Activated CD8-positive, alpha-beta T cell treated with anti-CD3 and anti-CD28 coated beads, Interleukin-2, amount 10 ng/mL, durations not matched to agents 7 days and 5 days (primary cell): ENCODE measurements at regions not wholly inside any gene's neighbourhood (a gene's known extent, or its start where the extent isn't known, plus 50 kb on each side); places are given as distances from the start of the nearest gene placed in this dataset.
A peak's percentile ranks its signal among the peaks of the same experiment; 100 is the strongest.
"Not testable (repeated sequence)": the region's sequence is repeated elsewhere in the genome, so short reads cannot be mapped to it uniquely, and the experiment has no call there.

Experiments
- ATAC-seq: fragments of 150-1000 bp; cut with Tn5 transposase; one replicate; pipeline ENCODE4 v1.10.0; 2021; ENCODE audit warnings: moderate library complexity
- CTCF ChIA-PET: fragments of 350-600 bp; sonication (Branson Sonifier 250); formaldehyde crosslinking; loops from one replicate; lab custom pipeline; 2021; ENCODE audit warnings: antibody characterized with exemption; lab: Charles Lee
- POLR2A ChIA-PET: fragments of 350-600 bp; sonication (Branson Sonifier 250); formaldehyde crosslinking; loops from one replicate; lab custom pipeline; 2021; ENCODE audit warnings: antibody characterized with exemption; lab: Charles Lee
- DNase-seq: peaks from one replicate; pipeline ENCODE4 v3.0.0-alpha.2; 2020
- H3K27ac Mint-ChIP-seq: one replicate; pipeline ENCODE4 v1.8.0; 2021; ENCODE audit warnings: mild to moderate bottlenecking, mixed read lengths
- H3K27me3 Mint-ChIP-seq: one replicate; pipeline ENCODE4 v1.8.0; 2021; ENCODE audit warnings: low read depth, mixed read lengths
- H3K36me3 Mint-ChIP-seq: one replicate; pipeline ENCODE4 v1.8.0; 2021; ENCODE audit warnings: low read depth, mixed read lengths
- H3K4me1 Mint-ChIP-seq: one replicate; pipeline ENCODE4 v1.8.0; 2021; ENCODE audit warnings: low read depth, mixed read lengths
- H3K4me3 Mint-ChIP-seq: one replicate; pipeline ENCODE4 v1.8.0; 2021; ENCODE audit warnings: mild to moderate bottlenecking, mixed read lengths
- H3K9me3 Mint-ChIP-seq: one replicate; pipeline ENCODE4 v1.8.0; 2022; ENCODE audit warnings: mixed read lengths; ENCODE audit not compliant: insufficient read depth

- H3K4me1 Mint-ChIP-seq: peaks cover 43% of the 10 kb centered on the region
- ATAC-seq (no peak), DNase-seq (no peak)
- H3K36me3 Mint-ChIP-seq: peaks cover 17% of the 10 kb centered on the region
- no peak overlapping the region for H3K27ac Mint-ChIP-seq
- ChIA-PET POLR2A (no interaction called here), CTCF (interaction anchor here (1.4 kb wide), 1 partner anchor 10 kb away, joined by 4 read pairs; no protein-coding TSS in a partner anchor)
- peaks cover 20% of the 10 kb centered on the region for H3K9me3 Mint-ChIP-seq
- no peaks in the 10 kb centered on the region for H3K27me3 Mint-ChIP-seq
- no peak overlapping the region for H3K4me3 Mint-ChIP-seq
These were observed 109.0 kb upstream of the MDM1 start for GRCh38 chr12:68441167-68441566.

GRCh38 chr12:68442353-68442972 is 110.3 kb upstream of the MDM1 start:
- POLR2A ChIA-PET: interaction anchor here (0.5 to 0.6 kb wide), 2 partner anchors 23 to 156 kb away, joined by 3 read pairs; no protein-coding TSS in a partner anchor
- not testable (repeated sequence) for H3K27ac Mint-ChIP-seq, H3K4me3 Mint-ChIP-seq, H3K27me3 Mint-ChIP-seq
- Mint-ChIP-seq H3K9me3 (peaks cover 20% of the 10 kb centered on the region), H3K4me1 (peaks cover 54% of the 10 kb centered on the region), H3K36me3 (peaks cover 17% of the 10 kb centered on the region)
- ATAC-seq (peak; percentile 36), DNase-seq (peak; percentile 41)
- CTCF ChIA-PET: interaction anchor here (1.4 kb wide), 1 partner anchor 9 kb away, joined by 4 read pairs; no protein-coding TSS in a partner anchor

GRCh38 chr12:68443695-68444094 is 111.5 kb upstream of the MDM1 start:
- H3K4me3 Mint-ChIP-seq, CTCF ChIA-PET, H3K27me3 Mint-ChIP-seq, H3K27ac Mint-ChIP-seq, POLR2A ChIA-PET, ATAC-seq, DNase-seq: not testable (repeated sequence)
- Mint-ChIP-seq H3K36me3 (peaks cover 17% of the 10 kb centered on the region), H3K4me1 (peaks cover 63% of the 10 kb centered on the region), H3K9me3 (peaks cover 20% of the 10 kb centered on the region)

- no peak overlapping the region for H3K27ac Mint-ChIP-seq
- H3K36me3 Mint-ChIP-seq: peaks cover 17% of the 10 kb centered on the region
- DNase-seq: no peak
- no peaks in the 10 kb centered on the region for H3K27me3 Mint-ChIP-seq
- peaks cover 20% of the 10 kb centered on the region for H3K9me3 Mint-ChIP-seq
- no peak overlapping the region for H3K4me3 Mint-ChIP-seq
- ChIA-PET POLR2A (no interaction called here), CTCF (no interaction called here)
- no peak for ATAC-seq
- H3K4me1 Mint-ChIP-seq: peaks cover 74% of the 10 kb centered on the region
These were observed 113.7 kb upstream of the MDM1 start for GRCh38 chr12:68445824-68446223.

GRCh38 chr12:68446384-68446783 is 114.2 kb upstream of the MDM1 start:
- peaks cover 74% of the 10 kb centered on the region for H3K4me1 Mint-ChIP-seq
- ChIA-PET CTCF (no interaction called here), POLR2A (no interaction called here)
- peaks cover 20% of the 10 kb centered on the region for H3K9me3 Mint-ChIP-seq
- H3K27me3 Mint-ChIP-seq: no peaks in the 10 kb centered on the region
- H3K36me3 Mint-ChIP-seq: peaks cover 17% of the 10 kb centered on the region
- H3K27ac Mint-ChIP-seq: no peak overlapping the region
- ATAC-seq (no peak), DNase-seq (no peak)
- no peak overlapping the region for H3K4me3 Mint-ChIP-seq

GRCh38 chr12:68446901-68447796 is 115.0 kb upstream of the MDM1 start:
- Mint-ChIP-seq H3K27ac (peak overlapping the region; percentile 10), H3K4me3 (peak overlapping the region; percentile 9)
- CTCF ChIA-PET: no interaction called here

GRCh38 chr12:68447797-68448260 is 115.7 kb upstream of the MDM1 start:
- POLR2A ChIA-PET: no interaction called here
- CTCF ChIA-PET: interaction anchor here (1.1 kb wide), 1 partner anchor 15 kb away, joined by 3 read pairs; no protein-coding TSS in a partner anchor
- H3K9me3 Mint-ChIP-seq: peaks cover 20% of the 10 kb centered on the region
- no peaks in the 10 kb centered on the region for H3K27me3 Mint-ChIP-seq
- ATAC-seq (no peak), DNase-seq (no peak)
- H3K27ac Mint-ChIP-seq: no peak overlapping the region
- H3K4me1 Mint-ChIP-seq: peaks cover 75% of the 10 kb centered on the region
- no peak overlapping the region for H3K4me3 Mint-ChIP-seq
- peaks cover 17% of the 10 kb centered on the region for H3K36me3 Mint-ChIP-seq

More at GRCh38 chr12:68446901-68447796, 115.0 kb upstream of the MDM1 start:
- ATAC-seq (no peak), DNase-seq (no peak)
- no peaks in the 10 kb centered on the region for H3K27me3 Mint-ChIP-seq
- H3K4me1 Mint-ChIP-seq: peaks cover 75% of the 10 kb centered on the region
- POLR2A ChIA-PET: no interaction called here
- H3K36me3 Mint-ChIP-seq: peaks cover 17% of the 10 kb centered on the region
- peaks cover 20% of the 10 kb centered on the region for H3K9me3 Mint-ChIP-seq

- ATAC-seq (no peak), DNase-seq (no peak)
- H3K4me3 Mint-ChIP-seq: no peak overlapping the region
- ChIA-PET CTCF (interaction anchor here (0.7 to 1.5 kb wide), 8 partner anchors 14 to 161 kb away, joined by 3 to 7 read pairs (median 4); no protein-coding TSS in a partner anchor), POLR2A (interaction anchor here (0.7 to 1.8 kb wide), 2 partner anchors 70 to 161 kb away, joined by 3 to 5 read pairs; partner anchors contain the start of gene RAP1B)
- H3K9me3 Mint-ChIP-seq: peaks cover 10% of the 10 kb centered on the region
- H3K27ac Mint-ChIP-seq: no peak overlapping the region
- H3K36me3 Mint-ChIP-seq: peaks cover 10% of the 10 kb centered on the region
- peaks cover 80% of the 10 kb centered on the region for H3K4me1 Mint-ChIP-seq
- no peaks in the 10 kb centered on the region for H3K27me3 Mint-ChIP-seq
These were observed 117.0 kb upstream of the MDM1 start for GRCh38 chr12:68449196-68449595.

- Mint-ChIP-seq H3K9me3 (no peaks in the 10 kb centered on the region), H3K4me3 (peak overlapping the region; percentile 63), H3K27ac (peak overlapping the region; percentile 89), H3K27me3 (no peaks in the 10 kb centered on the region), H3K36me3 (peaks cover 3% of the 10 kb centered on the region), H3K4me1 (peaks cover 91% of the 10 kb centered on the region)
- ATAC-seq (peak; percentile 31), DNase-seq (no peak)
- ChIA-PET CTCF (interaction anchor here (1.1 to 1.5 kb wide), 3 partner anchors 9 to 162 kb away, joined by 3 to 4 read pairs (median 4); no protein-coding TSS in a partner anchor), POLR2A (interaction anchor here (0.7 to 1.3 kb wide), 2 partner anchors 65 to 86 kb away, joined by 3 to 6 read pairs; no protein-coding TSS in a partner anchor)
These were observed 118.7 kb upstream of the MDM1 start for GRCh38 chr12:68450947-68451260.

GRCh38 chr12:68451261-68452077 is 119.3 kb upstream of the MDM1 start:
- Mint-ChIP-seq H3K4me1 (peaks cover 91% of the 10 kb centered on the region), H3K4me3 (peak overlapping the region; percentile 63), H3K27ac (peak overlapping the region; percentile 89), H3K36me3 (peaks cover 6% of the 10 kb centered on the region), H3K9me3 (no peaks in the 10 kb centered on the region), H3K27me3 (no peaks in the 10 kb centered on the region)
- DNase-seq (peak; percentile 63), ATAC-seq (peak; percentile 75)
- ChIA-PET POLR2A (interaction anchor here (0.7 to 1.3 kb wide), 3 partner anchors 11 to 86 kb away, joined by 3 to 6 read pairs (median 4); no protein-coding TSS in a partner anchor), CTCF (interaction anchor here (1.1 to 1.7 kb wide), 5 partner anchors 10 to 162 kb away, joined by 3 to 4 read pairs (median 4); no protein-coding TSS in a partner anchor)
